GM19035 (cell line): ENCODE measurements at regions not wholly inside any gene's neighbourhood (a gene's known extent, or its start where the extent isn't known, plus 50 kb on each side); places are given as distances from the start of the nearest gene placed in this dataset.

Source experiments
- ATAC-seq: cut with Tn5 transposase; IDR thresholded peaks from one replicate; pipeline ENCODE4 v1.9.1; 2021; ENCODE audit not compliant: unreplicated experiment

- ATAC-seq, result no peak
Observed at GRCh38 chr10:78526347-78526746, 492.7 kb downstream of the RPS24 start.

DNA sequence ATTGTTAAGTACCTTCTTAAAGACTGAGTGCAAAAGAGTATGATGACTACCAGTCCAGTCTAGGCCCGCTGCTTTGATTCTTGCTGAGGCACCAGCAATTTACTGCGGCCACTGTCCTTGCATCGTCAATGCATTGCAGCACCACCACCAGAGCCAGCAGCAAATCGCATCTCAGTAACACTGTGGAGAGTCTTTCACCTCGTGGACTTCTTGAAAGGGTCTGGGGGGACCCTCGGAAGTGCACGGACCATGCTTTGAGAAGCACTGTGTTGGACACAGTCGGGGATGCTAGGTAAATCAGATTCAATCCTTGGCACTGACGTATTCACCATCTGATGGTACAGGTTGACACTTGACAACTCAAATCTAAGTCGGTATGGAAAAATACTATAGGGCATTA lies 493.6 kb downstream of the RPS24 start:
- ATAC-seq, result no peak

DNA sequence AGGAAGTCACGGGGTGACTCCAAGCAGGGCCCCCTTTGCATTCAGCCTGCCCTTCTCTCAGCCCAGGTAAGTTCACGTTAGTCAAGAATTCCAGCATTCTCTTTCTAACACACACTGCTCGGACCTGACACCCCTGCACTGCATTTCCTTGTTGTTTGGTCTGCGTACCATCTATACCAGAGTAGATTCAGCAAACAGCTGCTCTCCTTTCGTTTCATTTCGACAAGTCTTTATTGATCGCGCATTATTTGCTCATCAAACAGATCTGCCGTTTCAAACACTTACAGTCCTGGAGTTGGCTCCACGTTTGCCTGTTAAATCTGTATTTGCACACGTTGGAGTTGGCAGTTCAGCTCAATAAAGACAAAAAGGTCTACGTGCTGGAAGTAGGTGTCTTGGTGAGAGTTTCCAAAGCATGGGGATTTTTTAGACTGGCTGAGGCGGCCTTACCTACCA lies 495.1 kb downstream of the RPS24 start:
- no peak for ATAC-seq

GRCh38 chr10:78529262-78529661 lies 495.6 kb downstream of the RPS24 start:
- no peak for ATAC-seq

DNA sequence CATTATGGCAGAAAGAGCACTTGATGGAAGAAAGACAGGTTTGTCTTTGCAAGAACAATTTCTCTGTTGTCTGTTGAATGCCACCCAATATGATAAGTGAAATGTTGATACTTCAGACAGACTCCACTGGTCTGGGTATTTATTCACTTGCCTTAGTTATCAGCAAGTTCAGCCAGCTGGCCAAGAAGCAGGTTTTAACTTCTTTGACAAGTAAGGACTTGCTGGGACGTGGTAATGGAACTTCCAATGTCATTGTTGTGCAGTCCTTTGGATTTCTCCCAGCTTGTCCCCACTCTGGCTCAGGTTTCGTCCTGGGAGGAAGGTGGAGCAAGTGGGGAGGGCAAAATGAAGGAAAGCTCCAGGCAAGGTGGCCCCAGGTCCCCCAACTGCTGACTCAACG lies 497.4 kb downstream of the RPS24 start:
- no peak for ATAC-seq

GRCh38 chr10:78532480-78533042 lies 498.9 kb downstream of the RPS24 start:
- ATAC-seq, result no peak

GRCh38 chr10:78533098-78533497 lies 499.4 kb downstream of the RPS24 start:
- ATAC-seq, result no peak

GRCh38 chr10:78533776-78534175 lies 500.1 kb downstream of the RPS24 start:
- no peak for ATAC-seq

- ATAC-seq, result no peak
Observed at GRCh38 chr10:78535716-78536218, 502.1 kb downstream of the RPS24 start.

DNA sequence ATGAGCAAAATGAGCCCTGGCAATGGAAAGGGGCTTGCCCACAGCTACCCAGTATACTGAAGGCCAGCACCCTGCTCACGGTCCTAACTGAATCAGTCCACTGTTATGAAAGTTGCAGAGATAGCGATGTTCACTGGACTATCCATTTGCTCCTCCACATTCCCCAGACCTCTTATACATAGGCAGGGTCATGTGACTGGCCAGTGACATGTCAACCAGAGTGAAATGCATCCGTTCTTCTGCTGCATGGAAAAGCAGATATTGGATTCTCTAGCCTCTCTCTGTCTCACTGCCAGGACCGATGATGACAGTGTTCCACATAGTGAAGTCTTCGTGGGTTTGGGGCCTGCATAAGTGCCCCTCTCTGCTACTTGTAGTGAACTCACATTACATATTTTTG lies 503.4 kb downstream of the RPS24 start:
- no peak for ATAC-seq

GRCh38 chr10:78539247-78539766 lies 505.6 kb downstream of the RPS24 start:
- no peak for ATAC-seq

GRCh38 chr10:78540355-78541076 lies 506.9 kb downstream of the RPS24 start:
- no peak for ATAC-seq

- ATAC-seq, result no peak
Observed at GRCh38 chr10:78541481-78542140, 507.9 kb downstream of the RPS24 start.

DNA sequence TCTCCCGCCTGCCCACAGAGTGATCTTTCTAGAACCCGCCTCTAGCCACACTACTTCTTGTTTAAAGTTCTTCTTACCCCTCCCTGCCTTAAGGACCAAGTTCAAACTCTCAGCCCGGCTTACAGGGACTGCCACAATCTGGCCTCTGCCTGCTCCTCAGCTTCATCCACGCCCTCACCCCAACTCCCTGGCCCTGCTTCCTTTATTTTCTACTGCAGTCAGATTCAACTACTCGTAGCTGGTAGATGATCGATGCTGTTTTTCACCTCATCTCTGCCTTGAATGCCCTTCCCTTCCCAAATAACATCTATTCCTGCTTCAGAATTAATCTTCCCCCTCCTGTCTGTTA lies 508.5 kb downstream of the RPS24 start:
- no peak for ATAC-seq

- ATAC-seq, result no peak
Observed at GRCh38 chr10:78542521-78542920, 508.9 kb downstream of the RPS24 start.

GRCh38 chr10:78543031-78543748 lies 509.5 kb downstream of the RPS24 start:
- no peak for ATAC-seq

DNA sequence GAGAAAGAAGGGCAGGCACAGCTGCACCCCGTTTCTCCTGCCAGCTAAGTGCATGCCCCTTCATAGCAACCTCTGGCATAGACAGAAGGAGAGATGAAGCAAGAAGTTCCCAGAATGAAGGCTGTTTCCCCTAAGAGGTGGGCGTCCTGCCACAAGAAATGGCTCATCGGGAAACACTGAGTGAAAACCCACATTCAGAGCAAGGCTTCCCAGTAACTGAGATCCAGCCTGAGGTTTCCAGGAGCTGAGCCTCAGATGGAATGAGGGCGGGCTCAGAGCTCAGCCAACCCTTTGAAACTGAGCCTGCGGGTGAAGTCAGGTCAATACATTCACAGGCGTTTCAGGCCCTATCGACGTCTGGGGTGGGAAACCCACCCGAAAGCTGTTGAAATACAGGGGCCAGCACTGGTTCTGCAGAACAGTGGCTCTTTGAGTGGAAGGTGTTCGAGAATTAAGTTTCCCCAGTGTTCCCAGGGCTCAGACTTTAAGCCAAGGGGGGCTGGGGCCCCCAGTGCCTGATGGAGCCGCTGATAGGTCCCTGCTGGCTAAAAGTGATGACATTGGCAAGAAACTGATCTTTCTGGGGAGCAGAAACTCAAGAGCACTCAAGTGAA lies 510.2 kb downstream of the RPS24 start:
- ATAC-seq, result no peak

DNA sequence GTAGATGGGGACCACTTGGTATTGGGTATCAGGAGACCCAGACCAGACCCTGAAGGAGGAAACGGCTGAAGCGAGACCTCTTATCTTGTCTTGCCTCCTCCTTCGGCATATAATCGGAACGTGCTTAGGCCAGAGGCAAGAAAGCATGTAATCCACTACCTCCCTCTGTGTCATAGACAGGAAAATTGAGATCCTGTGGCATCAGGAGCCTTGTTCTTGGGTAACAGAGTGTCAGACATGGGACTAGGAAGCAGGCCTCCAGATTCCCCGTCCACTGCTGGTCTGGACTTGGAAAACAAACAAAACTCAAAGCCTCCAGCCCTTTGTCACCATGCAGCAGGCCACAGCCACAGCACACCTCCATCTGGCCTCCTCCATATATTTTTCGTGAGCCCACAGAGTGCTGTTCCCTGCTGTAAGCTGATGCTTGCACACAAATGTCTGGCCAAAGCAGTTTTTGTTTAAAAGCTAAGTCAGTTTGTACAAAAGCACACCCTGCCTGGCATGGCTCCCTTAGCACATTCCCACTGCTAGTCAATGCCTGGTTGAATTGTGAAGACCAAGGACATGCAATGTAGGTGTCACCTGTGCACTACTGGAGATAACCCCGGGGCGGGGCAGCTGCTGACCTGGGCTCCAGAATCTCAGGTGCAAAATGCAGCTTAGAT lies 510.9 kb downstream of the RPS24 start:
- ATAC-seq, result no peak

GRCh38 chr10:78545756-78546155 lies 512.1 kb downstream of the RPS24 start:
- no peak for ATAC-seq

- ATAC-seq, result no peak
Observed at GRCh38 chr10:78547397-78547796, 513.7 kb downstream of the RPS24 start.
